H1 (cell line): ENCODE measurements at regions not wholly inside any gene's neighbourhood (a gene's known extent, or its start where the extent isn't known, plus 50 kb on each side); places are given as distances from the start of the nearest gene placed in this dataset.

Experiments used
- CTCF ChIA-PET: fragments of 300-600 bp; sonication (Branson Sonifier 250); formaldehyde crosslinking; loops from one replicate; lab custom pipeline; 2021; ENCODE audit not compliant: partially characterized antibody; lab: Charles Lee
- POLR2A ChIA-PET: fragments of 300-600 bp; sonication (Branson Sonifier 250); formaldehyde crosslinking; loops from one replicate; lab custom pipeline; 2021; ENCODE audit warnings: inconsistent platforms; ENCODE audit not compliant: partially characterized antibody; lab: Charles Lee
- DNase-seq, 2 experiments: peaks; one replicate each; pipeline versions ENCODE4 v3.0.0 to v3.0.0-alpha.2; 2010 to 2022; ENCODE audit warnings: low spot score in 2 of 2, low read depth in 1 of 2, mixed read lengths in 1 of 2
- FAIRE-seq: peaks from 2 replicates; lab custom pipeline; 2011; peaks lifted over from hg19 to GRCh38; lab: Jason Lieb, UNC
- H2AFZ ChIP-seq: 2 replicates; pipeline ENCODE4 v1.8.1; 2012; ENCODE audit warnings: low read length, inconsistent platforms
- H2AK5ac ChIP-seq: 2 replicates; pipeline ENCODE4 v1.6.1; 2013; ENCODE audit warnings: low read depth, low read length
- H2BK120ac ChIP-seq: replicated peaks from 2 replicates; pipeline ENCODE3; 2013; ENCODE audit warnings: low read depth, low read length, inconsistent platforms
- H2BK12ac ChIP-seq: 2 replicates; pipeline ENCODE4 v1.6.1; 2013; ENCODE audit warnings: low read depth, low read length
- H2BK15ac ChIP-seq: 2 replicates; pipeline ENCODE4 v1.6.1; 2013; ENCODE audit warnings: low read length
- H2BK20ac ChIP-seq: 2 replicates; pipeline ENCODE4 v1.6.1; 2013; ENCODE audit warnings: low read length
- H2BK5ac ChIP-seq: 2 replicates; pipeline ENCODE4 v1.6.1; 2013; ENCODE audit warnings: low read depth, low read length
- H3K14ac ChIP-seq: 2 replicates; pipeline ENCODE4 v1.6.1; 2013; ENCODE audit warnings: inconsistent platforms; ENCODE audit not compliant: insufficient read length
- H3K18ac ChIP-seq: 2 replicates; pipeline ENCODE4 v1.6.1; 2013; ENCODE audit warnings: low read length; ENCODE audit errors: extremely low read depth
- H3K23ac ChIP-seq: 2 replicates; pipeline ENCODE4 v1.6.1; 2013; ENCODE audit warnings: inconsistent platforms; ENCODE audit not compliant: insufficient read length
- H3K23me2 ChIP-seq: 2 replicates; pipeline ENCODE4 v1.6.1; 2013; ENCODE audit warnings: low read depth, low read length
- H3K27ac ChIP-seq: 2 replicates; pipeline ENCODE4 v1.6.1; 2011; ENCODE audit warnings: low read depth, low read length, inconsistent platforms
- H3K27me3 ChIP-seq, 4 experiments: replicated peaks in 1 of 4; 1 replicate in 1 of 4; 2 replicates in 3 of 4; pipeline versions ENCODE4 v1.6.1 to v1.8.1; 2011 to 2013; ENCODE audit warnings: low read length in 3 of 4, mild to moderate bottlenecking in 3 of 4, inconsistent platforms in 2 of 4, mixed read lengths in 2 of 4, moderate library complexity in 1 of 4; ENCODE audit not compliant: control insufficient read depth in 3 of 4, insufficient read depth in 3 of 4; ENCODE audit errors: extremely low read depth in 1 of 4
- H3K36me3 ChIP-seq, 4 experiments: 2 replicates each; pipeline versions ENCODE4 v1.6.1 to v1.8.1; 2011 to 2013; ENCODE audit warnings: mild to moderate bottlenecking in 4 of 4, low read length in 3 of 4, moderate library complexity in 2 of 4, control low read depth in 1 of 4, inconsistent platforms in 1 of 4; ENCODE audit not compliant: insufficient read depth in 4 of 4, control insufficient read depth in 2 of 4
- H3K4ac ChIP-seq: replicated peaks from 2 replicates; pipeline ENCODE3; 2013; ENCODE audit warnings: low read length, low read depth, mixed read lengths, inconsistent platforms; ENCODE audit not compliant: insufficient read length
- H3K4me1 ChIP-seq, 4 experiments: replicated peaks in 1 of 4; 1 replicate in 1 of 4; 2 replicates in 3 of 4; pipeline versions ENCODE4 v1.6.1 to v1.8.1; 2011 to 2013; ENCODE audit warnings: low read length in 3 of 4, inconsistent platforms in 2 of 4, mixed read lengths in 1 of 4; ENCODE audit not compliant: insufficient read depth in 4 of 4, control insufficient read depth in 3 of 4
- H3K4me2 ChIP-seq, 2 experiments: 2 replicates each; pipeline versions ENCODE4 v1.6.1 to v1.8.1; 2011 to 2013; ENCODE audit warnings: low read depth in 2 of 2, low read length in 2 of 2, control low read depth in 1 of 2, inconsistent platforms in 1 of 2, mild to moderate bottlenecking in 1 of 2; ENCODE audit not compliant: insufficient read depth in 1 of 2
- H3K4me3 ChIP-seq, 4 experiments: fragments of 200-600, 300-600 bp in 1 of 4; sonication (generic), shearing (Covaris generic), sonication (Bioruptor Twin) in 1 of 4; 2 replicates each; pipeline versions ENCODE4 v1.5.1 to v1.8.1; 2011 to 2016; ENCODE audit warnings: low read length in 4 of 4, low read depth in 3 of 4, control low read depth in 2 of 4, inconsistent platforms in 2 of 4, mild to moderate bottlenecking in 2 of 4, mixed read lengths in 1 of 4, moderate library complexity in 1 of 4; ENCODE audit not compliant: insufficient read depth in 2 of 4; ENCODE audit errors: extremely low read depth in 1 of 4
- H3K56ac ChIP-seq: replicated peaks from 2 replicates; pipeline ENCODE3; 2013; ENCODE audit warnings: low read depth, mild to moderate bottlenecking, mixed read lengths, low read length, inconsistent platforms; ENCODE audit not compliant: insufficient read length
- H3K79me1 ChIP-seq: 2 replicates; pipeline ENCODE4 v1.6.1; 2013; ENCODE audit warnings: low read depth, low read length, control low read depth
- H3K79me2 ChIP-seq, 2 experiments: 2 replicates each; pipeline versions ENCODE4 v1.6.1 to v1.8.1; 2012 to 2013; ENCODE audit warnings: low read length in 2 of 2, mild to moderate bottlenecking in 2 of 2, inconsistent platforms in 1 of 2; ENCODE audit not compliant: insufficient read depth in 2 of 2, control insufficient read depth in 1 of 2
- H3K9ac ChIP-seq, 4 experiments: replicated peaks in 1 of 4; 1 replicate in 1 of 4; 2 replicates in 3 of 4; pipeline versions ENCODE4 v1.6.1 to v1.8.1; 2011 to 2013; ENCODE audit warnings: low read depth in 3 of 4, low read length in 3 of 4, control low read depth in 2 of 4, mild to moderate bottlenecking in 2 of 4, moderate library complexity in 2 of 4, inconsistent platforms in 1 of 4; ENCODE audit errors: extremely low read depth in 1 of 4
- H3K9me3 ChIP-seq, 2 experiments: 2 replicates each; pipeline versions ENCODE4 v1.6.1 to v1.8.1; 2012 to 2013; ENCODE audit warnings: mild to moderate bottlenecking in 2 of 2, moderate library complexity in 2 of 2, control low read depth in 1 of 2, inconsistent platforms in 1 of 2, low read depth in 1 of 2, low read length in 1 of 2, mixed read lengths in 1 of 2; ENCODE audit not compliant: insufficient read depth in 2 of 2
- H4K20me1 ChIP-seq, 2 experiments: replicated peaks in 1 of 2; 2 replicates each; pipeline versions ENCODE3 to v1.8.1; 2011 to 2013; ENCODE audit warnings: inconsistent platforms in 2 of 2, low read length in 2 of 2, mild to moderate bottlenecking in 1 of 2; ENCODE audit not compliant: insufficient read depth in 2 of 2, control insufficient read depth in 1 of 2
- H4K5ac ChIP-seq: 2 replicates; pipeline ENCODE4 v1.6.1; 2013; ENCODE audit warnings: low read length, low read depth, mixed read lengths, inconsistent platforms; ENCODE audit not compliant: insufficient read length
- H4K8ac ChIP-seq: 2 replicates; pipeline ENCODE4 v1.8.0; 2013; ENCODE audit warnings: mild to moderate bottlenecking, moderate library complexity, low read length, inconsistent platforms; ENCODE audit not compliant: insufficient read depth; ENCODE audit errors: extremely low read depth
- H4K91ac ChIP-seq: replicated peaks from 2 replicates; pipeline ENCODE3; 2013; ENCODE audit warnings: low read length, mixed read lengths, inconsistent platforms; ENCODE audit not compliant: insufficient read length
- CBX8 ChIP-seq: fragments of 300-800, 300-1000 bp; sonication (generic); IDR thresholded peaks from 2 replicates; pipeline ENCODE4 v1.7.1; 2016; ENCODE audit warnings: low read depth, low read length, borderline replicate concordance
- CHD1 ChIP-seq: IDR thresholded peaks from 2 replicates; pipeline ENCODE4 v1.6.1; 2012; ENCODE audit warnings: low read depth, low read length, improper control_type of control experiment
- E2F6 ChIP-seq: IDR thresholded peaks from 2 replicates; pipeline ENCODE4 v1.6.1; 2012; ENCODE audit warnings: inconsistent platforms
- KDM4A ChIP-seq: IDR thresholded peaks from one replicate; pipeline ENCODE4 v1.7.1; 2012; ENCODE audit warnings: low read depth, mild to moderate bottlenecking, moderate library complexity, low read length, inconsistent platforms; ENCODE audit not compliant: severe bottlenecking
- POLR2A ChIP-seq, 2 experiments: IDR thresholded peaks; 1 replicate in 1 of 2; 2 replicates in 1 of 2; pipeline ENCODE4 v1.6.1; 2011; ENCODE audit warnings: low read depth in 2 of 2, low read length in 2 of 2, mild to moderate bottlenecking in 2 of 2; ENCODE audit errors: control extremely low read depth in 1 of 2
- SP1 ChIP-seq: IDR thresholded peaks from 2 replicates; pipeline ENCODE4 v1.6.1; 2011; ENCODE audit warnings: low read depth, low read length
- SP4 ChIP-seq: IDR thresholded peaks from 2 replicates; pipeline ENCODE4 v1.6.1; 2012; ENCODE audit warnings: low read length, inconsistent platforms
- YY1 ChIP-seq: IDR thresholded peaks from 2 replicates; pipeline ENCODE4 v1.6.1; 2011; ENCODE audit warnings: low read depth, mild to moderate bottlenecking, low read length
- ZNF274 ChIP-seq: IDR thresholded peaks from 2 replicates; pipeline ENCODE4 v1.7.0; 2012; ENCODE audit warnings: low read length, borderline replicate concordance; ENCODE audit errors: extremely low read depth
- WGBS, 2 experiments: shearing (Covaris generic) in 1 of 2; methylation state at CpG; one replicate each; pipeline versions ENCODE4 v1.1.6 to v1.1.7; 2013 to 2015; ENCODE audit warnings: low lambda C conversion rate in 2 of 2, mixed read lengths in 2 of 2, inconsistent platforms in 1 of 2, low coverage in 1 of 2, missing lambda C conversion rate in 1 of 2; ENCODE audit not compliant: insufficient replicate concordance in 2 of 2, insufficient coverage in 1 of 2, insufficient read length in 1 of 2; ENCODE audit errors: extremely low coverage in 1 of 2, missing lambda C conversion rate in 1 of 2; 5-methylcytosine and 5-hydroxymethylcytosine counted together

- 81% methylated on average over 3 of the region's 3 CpGs; no CpG with 5 or more reads in 1 of the 2 experiments for WGBS, 2 experiments
- H3K79me1 ChIP-seq, result no peaks in the 10 kb centered on the region
- H2BK20ac ChIP-seq, result no peak overlapping the region
- no peaks in the 10 kb centered on the region for H4K20me1 ChIP-seq
- no peaks in the 10 kb centered on the region for H3K9me3 ChIP-seq
- FAIRE-seq (no peak), DNase-seq (no peak)
- no peak overlapping the region for H3K56ac ChIP-seq
- H2BK15ac ChIP-seq, result no peak overlapping the region
- no peak overlapping the region for H3K9ac ChIP-seq
- no peak overlapping the region for H3K23ac ChIP-seq
- no peak overlapping the region for H4K5ac ChIP-seq
- H3K4ac ChIP-seq, result no peak overlapping the region
- H2BK12ac ChIP-seq, result no peak overlapping the region
- H3K4me1 ChIP-seq, result peaks cover 0 to 11% (median 4%) of the 10 kb centered on the region in 4 experiments; a peak in 4 of 7 replicates
- H3K14ac ChIP-seq, result no peak overlapping the region
- H3K36me3 ChIP-seq, result no peaks in the 10 kb centered on the region
- H3K79me2 ChIP-seq, result peaks cover 0 to 17% of the 10 kb centered on the region in 2 experiments; a peak in 2 of 4 replicates
- CTCF ChIA-PET, result no interaction called here
- no peak for TF ChIP-seq ZNF274
- TF ChIP-seq CBX8, result no peak
- no peak for TF ChIP-seq CHD1
- TF ChIP-seq YY1, result no peak
- TF ChIP-seq POLR2A (IDR thresholded peaks at IDR 0.05; ENCODE audit: control extremely low read depth in 1 of 2, low read depth in 2 of 2, low read length in 2 of 2), result no peak
- TF ChIP-seq E2F6, result no peak
- no peak for TF ChIP-seq KDM4A
- no peak for TF ChIP-seq SP4
- no peak for TF ChIP-seq SP1
- H2AFZ ChIP-seq, result no peak overlapping the region
- H3K18ac ChIP-seq, result no peak overlapping the region
- H2BK5ac ChIP-seq, result no peak overlapping the region
- no peaks in the 10 kb centered on the region for H3K27me3 ChIP-seq
- H4K8ac ChIP-seq, result no peak overlapping the region
- no peak overlapping the region for H3K4me2 ChIP-seq
- no peak overlapping the region for H3K27ac ChIP-seq
- no peak overlapping the region for H2BK120ac ChIP-seq
- POLR2A ChIA-PET, result interaction anchor here (0.6 to 1.7 kb wide), 3 partner anchors 10 to 228 kb away, joined by 3 to 6 read pairs (median 5); no protein-coding TSS in a partner anchor
- H4K91ac ChIP-seq, result no peak overlapping the region
- no peaks in the 10 kb centered on the region for H3K23me2 ChIP-seq
- H2AK5ac ChIP-seq, result no peak overlapping the region
- no peak overlapping the region for H3K4me3 ChIP-seq
Observed at GRCh38 chr6:22007469-22007868, 289.4 kb downstream of the PRL start.
